NCI-H460 (cell line): ENCODE measurements at regions not wholly inside any gene's neighbourhood (a gene's known extent, or its start where the extent isn't known, plus 50 kb on each side); places are given as distances from the start of the nearest gene placed in this dataset.

ENCODE experiments used
- DNase-seq: peaks from one replicate; pipeline ENCODE4 v3.0.0-alpha.2; 2016; ENCODE audit warnings: low read depth; ENCODE audit errors: extremely low read depth

DNA sequence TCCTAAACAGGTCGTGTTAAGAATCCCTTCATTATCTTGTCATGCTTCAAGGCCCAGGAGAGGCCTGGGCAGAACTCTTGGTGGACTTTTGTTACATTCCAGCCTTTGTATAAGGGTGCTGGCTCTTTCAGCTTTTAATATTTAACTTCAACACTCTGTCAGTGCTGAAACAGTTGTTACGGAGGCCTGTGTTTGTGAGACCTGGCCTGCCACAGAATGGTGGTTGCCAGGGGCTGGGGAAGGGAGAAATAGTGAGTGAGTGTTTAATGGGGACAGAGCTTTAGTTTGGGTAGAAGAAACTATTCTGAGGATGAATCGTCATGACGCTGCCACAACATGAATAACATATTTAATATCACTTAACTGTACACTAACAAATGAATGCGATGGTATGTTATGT, 1027.6 kb upstream of the PRKX start:
- DNase-seq: no peak

DNA sequence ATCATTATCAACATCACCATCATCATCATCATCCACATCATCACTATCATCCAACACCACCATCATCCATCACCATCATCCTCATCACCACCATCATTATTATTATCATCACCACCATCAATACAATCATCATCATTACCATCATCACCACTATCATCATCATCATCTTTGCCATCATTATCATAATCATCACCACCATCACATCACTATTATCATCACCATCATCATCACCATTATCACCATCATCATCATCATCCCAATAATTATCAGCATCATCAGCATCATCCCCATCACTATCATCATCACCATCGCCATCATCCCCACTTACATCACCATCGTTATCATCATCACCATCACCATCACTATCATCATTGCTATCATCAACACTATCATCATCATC, 1021.9 kb upstream of the PRKX start:
- DNase-seq: no peak

DNA sequence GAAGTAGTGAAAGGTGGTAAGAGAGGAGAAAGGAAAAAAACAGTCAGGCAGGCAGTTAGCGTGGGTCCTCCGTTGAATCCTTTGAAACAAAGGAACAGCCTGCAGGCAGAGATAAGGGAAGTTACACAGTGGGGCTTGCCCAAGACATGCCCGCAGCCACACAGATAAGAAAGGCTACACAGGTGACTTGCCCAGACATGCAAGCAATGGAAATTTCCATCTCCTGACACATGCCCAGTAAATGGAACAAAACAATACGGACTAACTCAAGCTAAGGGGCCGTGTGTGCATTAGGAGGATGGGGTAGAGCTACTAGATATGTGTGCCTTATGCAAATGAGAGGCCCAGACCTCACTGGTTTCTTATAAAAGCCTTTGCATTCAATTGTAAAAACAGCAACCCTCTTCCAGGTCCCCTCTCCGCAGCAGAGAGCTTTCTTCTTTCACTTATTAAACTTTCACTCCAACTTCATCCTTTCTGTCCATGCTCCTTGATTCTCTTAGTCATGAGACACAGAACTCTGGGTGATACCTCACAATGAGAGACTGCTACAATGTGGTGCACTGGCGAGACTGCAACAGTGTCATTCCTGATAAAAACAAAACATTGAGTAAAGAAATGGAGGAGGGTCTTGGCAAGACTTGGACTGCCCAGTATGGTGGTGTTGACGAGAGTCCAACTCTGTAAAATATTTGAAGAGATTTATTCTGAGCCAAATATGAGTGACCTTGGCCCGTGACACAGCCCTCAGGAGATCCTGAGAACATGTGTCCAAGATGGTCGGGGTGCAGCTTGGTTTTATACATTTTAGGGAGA, 997.4 kb upstream of the PRKX start:
- peak; percentile 14 for DNase-seq

DNA sequence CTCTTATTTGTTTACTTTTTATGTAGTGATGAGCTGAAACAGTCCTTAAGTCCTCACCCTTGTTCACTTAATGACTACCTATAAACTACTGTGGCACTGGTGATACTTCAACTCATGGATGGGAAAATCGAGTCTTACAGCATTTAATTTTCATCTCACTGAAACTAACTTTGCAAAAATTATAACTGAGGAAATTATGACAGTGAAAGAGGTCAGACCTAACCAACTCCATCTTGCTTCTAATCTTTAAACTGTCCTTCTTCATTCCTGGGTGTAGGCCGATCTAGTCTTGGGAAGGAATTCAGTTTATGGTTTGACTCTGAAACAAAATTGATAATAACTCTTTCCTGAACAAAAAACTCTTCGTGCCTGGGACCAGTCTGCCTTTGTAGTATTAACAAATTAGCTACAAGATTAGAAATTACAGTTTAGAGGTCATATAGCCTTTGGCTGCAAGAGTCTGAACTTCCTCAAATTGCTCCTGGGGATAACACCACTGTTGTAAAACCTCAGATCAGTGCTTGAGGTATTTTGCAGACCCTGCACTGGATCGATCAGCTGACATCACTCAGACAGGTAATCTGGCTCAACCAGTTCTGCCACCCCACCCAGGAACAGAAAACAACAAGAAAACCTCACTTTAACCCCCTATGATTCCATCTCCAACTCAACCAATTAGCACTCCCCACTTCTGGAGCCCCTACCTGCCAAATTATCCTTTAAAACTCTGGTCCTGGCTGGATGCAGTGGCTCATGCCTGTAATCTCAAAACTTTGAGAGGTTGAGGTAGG, 995.7 kb upstream of the PRKX start:
- no peak for DNase-seq

DNA sequence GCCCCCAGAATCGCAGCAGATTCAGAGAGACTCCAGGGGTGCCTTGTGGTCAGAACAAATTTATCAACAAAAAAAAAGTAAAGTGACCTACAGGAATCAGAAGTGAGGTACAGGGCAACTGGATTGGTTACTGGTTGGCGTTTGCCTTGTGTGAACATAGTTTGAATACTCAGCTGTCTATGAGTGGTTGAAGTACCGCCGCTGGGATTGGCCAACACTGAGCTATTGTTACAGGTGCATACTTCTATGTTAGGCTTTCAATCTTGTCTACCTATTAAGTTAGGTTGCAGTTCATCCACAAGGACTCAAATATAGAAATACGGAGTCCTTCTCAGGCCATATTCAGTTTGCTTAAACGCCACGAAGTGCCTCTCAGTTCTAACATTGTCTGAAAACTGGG, 993.5 kb upstream of the PRKX start:
- DNase-seq: no peak

DNA sequence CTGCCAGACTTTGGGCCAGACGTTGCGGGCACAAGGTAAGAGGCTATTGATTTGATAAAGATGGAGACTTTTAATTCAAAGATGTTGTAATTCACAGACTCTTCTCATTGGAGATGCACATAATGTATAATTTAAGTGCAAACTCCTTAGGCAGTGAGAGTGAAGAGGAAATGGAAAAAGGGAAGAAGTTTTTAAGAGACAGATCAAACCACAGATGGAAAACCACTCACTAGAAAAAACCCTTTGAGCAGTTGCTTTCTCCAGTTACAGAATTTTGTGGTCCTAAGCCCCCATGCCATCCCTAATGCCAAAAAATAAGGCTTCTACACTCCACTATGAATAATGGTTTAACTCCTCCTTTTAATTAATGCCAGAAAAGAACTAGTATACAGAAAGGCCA, 977.1 kb upstream of the PRKX start:
- DNase-seq: no peak

DNA sequence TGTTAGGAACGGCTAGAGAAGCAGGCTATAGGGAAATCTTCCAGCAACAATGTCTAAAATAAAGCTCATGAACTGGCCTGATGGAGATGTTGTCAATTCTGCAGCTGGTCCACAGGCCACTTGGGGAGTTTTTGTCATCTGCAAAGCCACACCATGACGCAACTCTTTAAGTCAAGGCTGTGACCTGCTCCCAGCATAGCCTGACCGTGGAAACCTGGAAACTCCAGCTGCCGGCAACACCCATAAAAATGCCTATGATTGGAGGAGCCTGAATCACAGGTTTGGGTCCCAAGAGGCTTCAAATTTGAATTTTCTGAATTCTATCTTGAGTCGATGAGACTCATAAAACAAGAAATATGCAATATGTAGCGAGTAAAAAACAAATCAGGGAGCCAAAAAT, 969.2 kb upstream of the PRKX start:
- DNase-seq: no peak

DNA sequence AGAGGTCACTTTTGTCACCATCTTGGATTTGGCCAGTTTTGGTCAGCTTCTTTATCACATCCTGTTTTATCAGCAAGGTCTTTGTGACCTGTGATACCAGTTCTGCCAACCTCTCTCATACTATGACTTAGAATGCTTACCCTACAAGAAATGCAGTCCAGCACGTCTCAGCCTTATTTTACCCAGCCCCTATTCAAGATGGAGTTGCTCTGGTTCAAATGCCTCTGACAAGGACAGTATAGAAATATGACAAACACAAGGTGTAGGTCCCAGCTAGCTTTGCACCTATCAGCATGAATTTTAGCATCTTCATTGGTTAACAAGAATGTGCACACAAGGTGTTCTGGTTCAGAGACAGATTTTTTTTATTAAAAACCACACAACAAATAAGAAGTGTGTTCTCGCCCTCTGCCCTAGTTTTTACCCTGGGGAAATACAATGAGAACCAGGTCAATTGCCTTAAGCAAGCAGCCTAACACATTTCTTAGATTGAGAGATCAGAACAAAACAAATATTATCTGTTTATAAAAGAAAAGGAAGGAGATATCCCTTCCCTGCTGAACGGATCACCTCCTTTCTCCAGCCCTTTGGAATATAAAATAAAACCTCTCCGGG, 962.3 kb upstream of the PRKX start:
- no peak for DNase-seq

DNA sequence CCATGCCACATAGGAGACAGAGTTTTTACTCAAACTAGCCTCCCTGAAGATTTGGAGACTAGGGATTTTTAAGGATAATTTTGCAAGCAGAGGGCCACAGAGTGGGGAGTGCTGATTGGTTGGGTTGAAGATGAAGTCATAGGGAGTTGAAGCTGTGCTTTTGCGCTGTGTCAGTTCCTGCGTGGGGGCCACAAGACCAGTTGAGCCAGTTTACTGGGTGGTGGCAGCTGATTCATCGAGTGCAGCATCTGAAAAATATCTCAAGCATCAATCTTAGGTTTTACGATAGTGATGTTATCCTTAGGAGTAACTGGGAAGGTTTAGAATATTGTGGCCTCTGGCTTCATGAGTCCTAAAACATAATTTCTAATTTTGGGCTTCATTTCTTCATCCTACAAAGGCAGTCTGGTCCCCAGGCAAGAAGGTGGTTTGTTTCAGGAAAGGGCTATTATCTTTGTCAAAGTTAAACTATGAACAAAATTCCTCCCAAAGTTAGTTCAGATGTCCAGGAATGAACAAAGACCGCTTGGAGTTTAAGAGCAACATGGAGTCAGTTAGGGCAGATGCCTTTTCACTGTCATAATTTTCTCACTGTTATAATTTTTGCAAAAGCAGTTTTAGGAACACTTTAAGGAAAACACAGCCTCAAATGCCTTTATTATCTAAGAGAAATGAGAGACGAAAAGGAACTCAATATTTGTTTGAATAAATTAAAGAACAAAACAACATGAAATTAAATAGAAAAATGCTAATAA, 960.8 kb upstream of the PRKX start:
- DNase-seq: no peak

DNA sequence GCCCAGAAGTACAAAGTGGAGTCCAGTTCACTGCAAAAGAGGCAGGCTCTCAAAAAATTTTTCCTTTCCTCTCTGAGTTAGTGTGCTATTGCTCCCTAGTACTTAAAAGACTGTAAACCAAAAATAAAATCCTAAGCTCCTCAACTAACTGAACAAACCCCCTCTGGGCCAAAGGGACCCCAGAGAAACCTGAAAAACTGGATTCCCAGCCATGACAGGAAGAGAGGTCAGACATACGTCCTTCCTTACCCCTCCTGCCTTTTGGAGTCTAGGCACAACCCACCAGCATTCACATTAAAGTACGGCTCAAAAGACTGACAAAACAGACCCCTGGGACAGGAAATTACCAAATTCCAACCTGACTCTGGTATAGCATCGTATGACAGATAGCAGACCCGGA, 957.9 kb upstream of the PRKX start:
- no peak for DNase-seq

DNA sequence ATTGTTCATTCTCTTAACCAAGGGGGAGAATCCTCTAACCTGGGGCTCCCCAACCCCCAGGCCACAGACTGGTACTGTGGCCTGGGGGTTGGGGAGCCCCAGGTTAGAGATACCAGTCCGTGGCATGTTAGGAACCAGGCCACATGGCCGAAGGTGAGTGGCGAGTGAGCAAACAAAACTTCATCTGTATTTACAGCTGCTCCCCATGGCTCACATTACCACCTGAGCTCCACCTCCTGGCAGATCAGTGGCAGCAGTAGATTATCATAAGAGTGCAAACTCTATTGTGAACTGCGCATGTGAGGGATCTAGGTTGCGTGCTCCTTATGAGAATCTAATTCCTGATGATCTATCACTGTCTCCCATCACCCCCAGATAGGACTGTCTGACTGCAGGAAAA, 957.2 kb upstream of the PRKX start:
- DNase-seq: no peak

DNA sequence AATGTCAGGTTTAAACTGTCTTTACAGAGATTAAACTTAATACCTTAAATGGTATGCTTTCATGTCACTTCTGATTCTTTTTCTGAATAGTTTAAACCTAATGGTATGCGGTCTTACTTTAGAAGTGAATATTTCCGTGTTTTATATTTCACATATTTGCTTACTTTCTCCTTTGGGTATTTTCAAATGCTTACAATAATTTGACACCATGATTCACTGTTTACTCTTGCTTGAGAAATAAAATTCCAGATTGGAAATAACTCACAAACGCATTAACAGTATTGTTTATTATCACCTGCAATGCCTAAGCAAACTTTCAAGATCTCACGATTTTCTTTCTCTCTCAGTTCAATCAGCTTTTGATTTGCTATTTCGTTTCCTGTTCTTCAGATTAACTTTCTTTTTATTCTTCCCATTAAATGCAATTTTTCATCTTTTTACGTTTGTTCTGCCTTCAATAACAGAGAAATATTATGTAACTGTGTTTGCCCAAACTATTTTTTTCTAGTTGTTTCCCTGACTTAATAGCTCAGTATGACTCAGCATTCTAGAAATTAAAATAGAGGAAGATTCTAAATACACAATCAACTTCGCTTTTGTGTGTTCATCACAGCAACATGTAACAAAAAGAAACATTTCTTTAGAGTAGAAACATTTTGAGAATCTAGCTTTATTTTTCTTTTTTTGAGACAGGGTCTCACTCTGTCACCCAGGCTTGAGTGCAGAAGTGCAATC, 955.5 kb upstream of the PRKX start:
- DNase-seq: peak; percentile 9

DNA sequence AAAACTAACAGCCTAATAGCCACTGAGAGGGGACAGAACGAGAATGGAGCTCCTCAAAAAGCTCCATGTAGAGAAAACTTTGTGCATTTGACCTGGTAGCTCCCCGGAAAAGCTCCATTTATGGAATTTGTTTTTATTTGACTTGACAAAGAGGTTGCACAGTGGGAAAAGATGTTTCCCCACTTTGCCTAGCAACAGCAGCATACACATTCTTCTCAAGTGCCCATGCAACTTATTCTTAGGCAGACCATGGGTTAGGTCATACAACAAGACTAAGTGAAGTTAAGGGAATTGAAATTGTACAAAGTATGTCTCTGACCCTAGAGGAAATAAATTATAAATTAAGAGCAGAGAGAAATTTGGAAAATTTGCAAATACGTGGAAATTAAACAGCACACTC, 949.6 kb upstream of the PRKX start:
- no peak for DNase-seq

DNA sequence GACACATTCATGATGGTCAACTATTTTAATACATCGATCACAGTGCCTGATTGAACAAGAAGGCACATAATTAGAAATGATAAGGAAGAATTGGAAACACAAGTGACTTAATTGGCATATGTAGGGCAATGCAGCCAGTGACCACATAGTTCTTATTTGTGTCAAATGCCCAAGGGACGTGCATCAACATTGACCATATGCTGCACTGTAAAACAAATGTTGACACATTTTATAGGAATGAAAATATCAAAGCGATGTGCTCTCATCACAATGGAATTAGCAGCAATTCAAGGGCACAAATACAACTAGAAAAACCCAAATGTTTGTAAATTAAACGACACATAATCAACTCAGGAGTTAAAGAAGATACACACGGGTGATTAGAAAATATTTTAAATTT, 948.3 kb upstream of the PRKX start:
- DNase-seq: no peak

DNA sequence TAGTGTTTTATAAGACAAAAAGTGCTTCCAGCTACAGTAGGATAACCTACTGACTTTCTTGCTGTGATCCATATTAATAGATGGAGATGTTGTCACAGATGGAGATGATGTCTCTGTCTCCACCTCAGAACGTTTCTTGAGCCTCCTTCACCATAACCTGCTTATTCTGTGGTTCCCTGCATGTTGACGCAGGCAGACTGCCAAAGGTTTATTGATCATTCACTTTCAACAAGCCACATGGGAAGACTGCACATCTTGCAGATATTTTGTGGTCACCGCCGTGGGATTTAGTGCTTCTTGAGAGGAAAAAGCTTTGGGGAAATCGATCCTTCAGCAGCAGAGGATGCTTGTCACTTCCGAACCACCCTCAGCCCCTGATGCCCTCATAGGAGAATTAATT, 943.0 kb upstream of the PRKX start:
- DNase-seq: no peak

DNA sequence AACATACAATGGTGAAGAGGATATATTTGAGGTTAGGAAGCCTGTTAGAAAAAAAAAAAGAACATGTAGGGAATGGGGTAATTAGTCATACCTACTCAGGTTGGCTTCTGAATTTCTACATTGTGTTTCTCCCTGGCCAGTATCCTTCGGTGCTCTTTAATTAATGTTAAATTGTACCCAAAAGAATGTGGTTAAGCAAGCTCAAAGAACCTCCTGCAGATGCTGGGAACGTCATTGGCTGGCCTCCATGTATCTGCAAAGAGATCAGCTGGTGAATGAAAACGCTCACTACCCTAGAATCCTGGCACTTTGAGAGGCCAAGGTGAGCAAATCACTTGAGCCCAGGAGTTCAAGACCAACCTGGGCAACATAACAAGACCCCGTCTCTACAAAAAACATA, 942.3 kb upstream of the PRKX start:
- DNase-seq: no peak

DNA sequence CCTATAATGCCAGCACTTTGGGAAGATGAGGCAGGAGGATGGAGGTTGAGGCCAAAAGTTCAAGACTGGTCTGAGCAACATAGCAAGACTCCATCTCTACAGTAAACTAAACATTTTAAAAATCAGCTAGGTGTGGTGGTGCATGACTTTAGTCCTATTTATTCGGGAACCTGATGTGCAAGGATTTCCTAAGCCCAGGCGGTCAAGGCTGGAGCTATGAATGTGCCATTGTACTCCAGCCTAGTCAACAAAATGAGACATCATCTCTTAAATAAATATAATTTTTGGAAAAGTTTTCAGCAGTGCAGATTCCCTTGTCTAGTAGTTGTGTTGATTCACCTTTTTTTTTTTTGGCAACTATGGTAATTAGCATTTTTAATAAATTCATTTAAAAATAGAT, 928.7 kb upstream of the PRKX start:
- no peak for DNase-seq

DNA sequence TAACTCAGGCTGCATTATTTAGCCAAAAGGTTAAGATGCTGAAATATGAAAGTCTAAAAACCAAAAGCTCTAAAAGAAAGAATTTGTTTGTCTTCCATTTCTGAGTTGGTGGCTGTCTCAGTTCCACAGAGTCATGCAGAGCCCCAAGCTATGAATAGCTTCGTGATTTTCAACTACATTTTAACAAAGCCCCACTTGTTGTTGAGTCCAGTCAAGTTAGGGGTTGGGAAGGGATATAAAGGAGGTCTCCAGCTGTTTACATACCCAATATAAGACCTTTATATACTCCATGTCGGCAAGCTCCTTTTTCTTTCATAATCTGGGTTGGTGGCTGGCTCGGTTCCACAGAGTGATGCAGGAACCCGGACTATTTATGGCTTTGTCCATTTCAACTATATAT, 924.6 kb upstream of the PRKX start:
- no peak for DNase-seq

DNA sequence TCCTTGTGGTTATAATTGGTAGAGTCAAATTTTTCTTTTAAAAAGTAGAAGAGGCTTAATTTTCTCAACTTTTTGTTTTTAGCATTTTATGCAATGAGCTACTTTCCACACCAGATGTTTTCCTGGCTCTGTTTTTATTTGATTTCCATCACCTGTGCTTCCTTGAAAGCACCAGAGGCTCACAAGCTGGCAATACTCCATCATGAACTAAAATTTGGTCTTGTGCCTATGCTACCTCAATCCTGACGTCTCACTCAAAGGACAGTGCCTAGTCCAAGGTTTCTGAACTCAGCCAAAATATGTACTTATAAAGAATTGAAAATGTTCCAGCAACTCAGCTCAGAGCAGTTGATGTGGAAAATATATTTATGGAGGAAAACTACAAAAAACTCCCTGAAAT, 914.0 kb upstream of the PRKX start:
- DNase-seq: no peak

DNA sequence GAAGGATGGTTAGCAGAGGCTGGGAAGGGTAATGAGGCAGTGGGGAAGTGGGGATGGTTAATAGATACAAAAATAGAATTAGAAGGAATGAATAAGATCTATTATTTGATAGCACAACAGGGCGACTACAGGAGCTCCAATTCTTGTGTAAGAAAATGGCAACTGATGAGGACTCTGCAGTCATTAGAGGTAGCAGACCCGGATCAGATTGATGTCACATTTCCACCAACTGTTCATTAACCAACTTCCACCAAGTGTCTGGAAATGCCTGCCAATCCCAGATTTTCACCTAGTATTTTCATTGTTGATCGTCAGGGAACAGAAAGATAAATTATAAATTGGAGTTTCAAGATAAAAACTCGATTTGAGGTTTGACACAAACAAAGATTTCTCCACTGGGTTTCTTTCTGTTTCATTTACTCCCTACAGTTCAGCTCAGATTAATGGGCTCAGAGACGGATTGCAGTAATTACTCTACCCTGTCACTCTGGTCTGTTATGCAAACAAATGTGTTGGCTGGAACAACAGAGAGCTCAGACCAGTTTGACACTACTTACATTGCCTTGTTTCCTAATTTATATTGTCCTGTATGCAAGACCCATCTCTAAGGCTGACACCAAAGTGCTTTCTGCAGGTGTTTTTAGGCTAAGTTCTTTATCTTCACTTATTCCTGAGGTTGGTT, 909.2 kb upstream of the PRKX start:
- DNase-seq: no peak
